Mammary epithelial cell (primary cell): ENCODE measurements at regions not wholly inside any gene's neighbourhood (a gene's known extent, or its start where the extent isn't known, plus 50 kb on each side); places are given as distances from the start of the nearest gene placed in this dataset.
"Not testable (repeated sequence)": the region's sequence is repeated elsewhere in the genome, so short reads cannot be mapped to it uniquely, and the experiment has no call there.

Source experiments
- CTCF ChIP-seq, 2 donors: IDR thresholded peaks in 1 of 2; conservative IDR thresholded peaks in 1 of 2; 2 replicates each; pipeline ENCODE4 v1.5.1; 2011 to 2012; ENCODE audit warnings: inconsistent platforms in 2 of 2, low read length in 2 of 2, mild to moderate bottlenecking in 2 of 2, control low read depth in 1 of 2, low read depth in 1 of 2; ENCODE audit not compliant: insufficient read depth in 1 of 2; ENCODE audit errors: extremely low read depth in 1 of 2
- EZH2 ChIP-seq: IDR thresholded peaks from 2 replicates; pipeline ENCODE4 v1.6.1; 2012; ENCODE audit warnings: low read length, inconsistent platforms, borderline replicate concordance

- not testable (repeated sequence) for TF ChIP-seq CTCF (conservative IDR thresholded peaks at IDR 0.05 in 1 of 2, IDR thresholded peaks at IDR 0.05 in 1 of 2; ENCODE audit: extremely low read depth in 1 of 2, insufficient read depth in 1 of 2, low read depth in 1 of 2, low read length in 2 of 2); EZH2
These were observed 66.4 kb upstream of the PRR5 start for GRCh38 chr22:44635567-44635966.
